Left hindlimb (tissue), 1 donor: ENCODE measurements at regions not wholly inside any gene's neighbourhood (a gene's known extent, or its start where the extent isn't known, plus 50 kb on each side); places are given as distances from the start of the nearest gene placed in this dataset.

Source experiments
- DNase-seq: peaks from one replicate; pipeline ENCODE4 v3.0.0-alpha.2; 2018

GRCh38 chr20:21653628-21654027 lies 51.8 kb upstream of the PAX1 start:
- DNase-seq, result no peak

- DNase-seq, result no peak
Observed at GRCh38 chr20:21643417-21643816, 62.0 kb upstream of the PAX1 start.

- no peak for DNase-seq
Observed at GRCh38 chr20:21640556-21640955, 64.9 kb upstream of the PAX1 start.

GRCh38 chr20:21633829-21634228 lies 71.6 kb upstream of the PAX1 start:
- no peak for DNase-seq

- DNase-seq, result no peak
Observed at GRCh38 chr20:21632735-21633053, 72.8 kb upstream of the PAX1 start.

GRCh38 chr20:21632031-21632734 lies 73.3 kb upstream of the PAX1 start:
- DNase-seq, result no peak

GRCh38 chr20:21628800-21629199 lies 76.7 kb upstream of the PAX1 start:
- DNase-seq, result no peak

- DNase-seq, result no peak
Observed at GRCh38 chr20:21623781-21624094, 81.7 kb upstream of the PAX1 start.

GRCh38 chr20:21623074-21623780 lies 82.2 kb upstream of the PAX1 start:
- DNase-seq, result no peak

- no peak for DNase-seq
Observed at GRCh38 chr20:21622097-21622857, 83.2 kb upstream of the PAX1 start.

GRCh38 chr20:21618759-21619416 lies 86.6 kb upstream of the PAX1 start:
- DNase-seq, result no peak

GRCh38 chr20:21615617-21616080 lies 89.8 kb upstream of the PAX1 start:
- peak; percentile 52 for DNase-seq

GRCh38 chr20:21614980-21615379 lies 90.5 kb upstream of the PAX1 start:
- DNase-seq, result no peak

GRCh38 chr20:21613512-21613911 lies 92.0 kb upstream of the PAX1 start:
- DNase-seq, result no peak

- DNase-seq, result no peak
Observed at GRCh38 chr20:21609981-21610380, 95.5 kb upstream of the PAX1 start.

- no peak for DNase-seq
Observed at GRCh38 chr20:21609221-21609620, 95.4 kb upstream of the NKX2-2 start.

GRCh38 chr20:21608777-21609176 lies 94.9 kb upstream of the NKX2-2 start:
- DNase-seq, result no peak

- peak; percentile 40 for DNase-seq
Observed at GRCh38 chr20:21607971-21608725, 94.3 kb upstream of the NKX2-2 start.

GRCh38 chr20:21601799-21602198 lies 87.9 kb upstream of the NKX2-2 start:
- DNase-seq, result no peak

- no peak for DNase-seq
Observed at GRCh38 chr20:21586682-21587081, 72.8 kb upstream of the NKX2-2 start.

- no peak for DNase-seq
Observed at GRCh38 chr20:21583486-21584168, 69.8 kb upstream of the NKX2-2 start.

GRCh38 chr20:21577551-21577950 lies 63.7 kb upstream of the NKX2-2 start:
- no peak for DNase-seq
